ENCODE measurements at regions not wholly inside any gene's neighbourhood (a gene's known extent, or its start where the extent isn't known, plus 50 kb on each side); places are given as distances from the start of the nearest gene placed in this dataset.

DNA sequence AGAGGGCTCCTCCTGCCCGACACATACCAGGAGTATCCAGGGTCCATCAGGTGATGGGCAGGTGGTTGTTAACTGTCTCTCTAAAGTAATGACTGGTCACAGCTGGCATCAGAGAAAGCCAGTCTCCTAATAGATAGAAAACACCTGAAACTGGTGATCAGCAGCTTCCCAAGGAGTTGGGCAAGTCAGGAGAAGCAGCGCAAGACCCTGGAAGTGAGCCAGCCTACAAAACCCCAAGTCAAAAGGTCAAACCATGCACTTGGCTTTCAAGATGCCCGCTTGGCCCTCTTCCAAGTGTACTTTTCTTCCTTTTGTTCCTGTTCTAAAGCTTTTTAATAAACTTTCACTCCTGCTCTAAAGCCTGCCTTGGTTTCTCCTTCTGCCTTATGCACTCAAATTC is 815.2 kb downstream of the DCDC2C start:
- H3K36me3 Mint-ChIP-seq, result no peaks in the 10 kb centered on the region
- DNase-seq (ENCODE audit: low spot score) (no peak), ATAC-seq (no peak)
- no peaks in the 10 kb centered on the region for H3K4me1 Mint-ChIP-seq (ENCODE audit: low read depth in 2 of 2)
- no peaks in the 10 kb centered on the region for H3K27me3 Mint-ChIP-seq
- H3K27ac Mint-ChIP-seq, result no peak overlapping the region
- H3K4me3 Mint-ChIP-seq, result no peak overlapping the region
- H3K9me3 Mint-ChIP-seq, result peaks cover 14% of the 10 kb centered on the region

GRCh38 chr2:4522498-4523421 is 819.4 kb downstream of the DCDC2C start:
- H3K4me3 Mint-ChIP-seq, result no peak overlapping the region
- H3K9me3 Mint-ChIP-seq, result peaks cover 7% of the 10 kb centered on the region
- H3K36me3 Mint-ChIP-seq, result no peaks in the 10 kb centered on the region
- H3K4me1 Mint-ChIP-seq (ENCODE audit: low read depth in 2 of 2), result no peaks in the 10 kb centered on the region
- no peak for ATAC-seq
- H3K27me3 Mint-ChIP-seq, result no peaks in the 10 kb centered on the region
- DNase-seq (ENCODE audit: low spot score), result no peak
- no peak overlapping the region for H3K27ac Mint-ChIP-seq

GRCh38 chr2:4527416-4527815 is 824.0 kb downstream of the DCDC2C start:
- Mint-ChIP-seq H3K9me3 (peaks cover 7% of the 10 kb centered on the region), H3K36me3 (no peaks in the 10 kb centered on the region), H3K27me3 (no peaks in the 10 kb centered on the region), H3K4me3 (no peak overlapping the region), H3K27ac (no peak overlapping the region), H3K4me1 (ENCODE audit: low read depth in 2 of 2) (no peaks in the 10 kb centered on the region)
- DNase-seq (ENCODE audit: low spot score) (no peak), ATAC-seq (no peak)

DNA sequence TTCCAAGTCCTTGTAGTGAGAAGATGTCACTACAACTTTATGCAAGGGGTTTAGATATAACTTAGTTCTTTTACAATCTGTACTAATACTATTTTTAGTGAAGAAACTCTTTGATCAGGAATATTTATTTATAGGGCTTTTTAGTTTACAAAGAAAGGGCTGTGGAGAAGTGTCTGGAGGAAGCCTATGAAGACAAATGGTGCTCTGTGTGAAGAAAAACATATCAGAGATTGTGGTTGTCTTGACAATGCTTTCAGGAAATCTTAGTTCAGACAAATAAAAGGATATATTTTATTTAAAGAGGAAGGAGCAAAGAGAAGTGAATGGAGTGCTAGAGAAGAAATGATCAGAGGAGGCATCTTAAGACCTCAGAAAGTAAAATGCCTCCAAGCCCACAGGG is 824.9 kb downstream of the DCDC2C start:
- ATAC-seq (no peak), DNase-seq (ENCODE audit: low spot score) (no peak)
- Mint-ChIP-seq H3K36me3 (no peaks in the 10 kb centered on the region), H3K4me3 (no peak overlapping the region), H3K4me1 (ENCODE audit: low read depth in 2 of 2) (no peaks in the 10 kb centered on the region), H3K9me3 (peaks cover 7% of the 10 kb centered on the region), H3K27me3 (no peaks in the 10 kb centered on the region), H3K27ac (no peak overlapping the region)

DNA sequence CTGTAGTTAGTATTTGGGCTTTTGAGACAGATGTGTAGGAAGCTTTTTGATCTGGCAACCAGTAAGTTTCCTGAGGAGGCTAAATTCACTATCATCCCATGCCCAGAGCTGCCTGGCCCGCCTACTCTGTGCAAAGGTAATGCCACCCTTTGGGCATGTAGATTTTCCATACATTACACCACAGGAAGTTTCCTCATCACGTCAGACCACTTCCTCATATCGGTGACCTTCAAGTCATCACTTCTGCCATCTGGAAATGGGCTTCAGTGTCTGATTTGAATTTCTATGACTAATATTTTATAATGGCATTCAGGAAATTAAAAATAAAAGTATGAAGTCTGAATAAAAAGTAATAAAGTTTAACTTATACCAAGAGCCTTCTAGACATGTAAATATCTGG is 825.4 kb downstream of the DCDC2C start:
- Mint-ChIP-seq H3K27ac (no peak overlapping the region), H3K27me3 (no peaks in the 10 kb centered on the region), H3K4me3 (no peak overlapping the region), H3K36me3 (no peaks in the 10 kb centered on the region), H3K4me1 (ENCODE audit: low read depth in 2 of 2) (no peaks in the 10 kb centered on the region), H3K9me3 (peaks cover 10% of the 10 kb centered on the region)
- no peak for ATAC-seq
- DNase-seq (ENCODE audit: low spot score), result no peak

DNA sequence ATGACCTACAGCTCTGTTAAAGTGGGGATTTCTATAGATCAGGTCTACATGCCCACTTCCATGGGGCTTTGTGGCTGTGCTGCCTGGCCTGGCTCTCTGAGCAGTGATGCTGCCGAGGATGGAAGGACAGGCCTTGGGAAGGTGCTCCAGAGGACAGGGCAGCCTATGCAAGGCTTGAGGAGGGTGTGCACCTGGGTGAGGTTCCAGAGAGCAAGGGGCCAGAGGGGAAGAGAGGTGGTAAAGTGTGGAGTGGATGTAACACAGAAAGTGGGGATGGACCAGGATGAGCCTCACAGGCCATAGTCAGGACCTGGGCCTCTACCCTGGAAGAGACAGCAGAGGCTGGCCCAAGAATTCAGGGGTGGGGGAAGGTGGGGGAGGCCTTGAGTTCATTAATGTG is 826.4 kb downstream of the DCDC2C start:
- peaks cover 14% of the 10 kb centered on the region for H3K9me3 Mint-ChIP-seq
- no peaks in the 10 kb centered on the region for H3K36me3 Mint-ChIP-seq
- ATAC-seq (no peak), DNase-seq (ENCODE audit: low spot score) (no peak)
- H3K27ac Mint-ChIP-seq, result no peak overlapping the region
- no peak overlapping the region for H3K4me3 Mint-ChIP-seq
- H3K27me3 Mint-ChIP-seq, result no peaks in the 10 kb centered on the region
- H3K4me1 Mint-ChIP-seq (ENCODE audit: low read depth in 2 of 2), result no peaks in the 10 kb centered on the region

- peaks cover 14% of the 10 kb centered on the region for H3K9me3 Mint-ChIP-seq
- H3K4me3 Mint-ChIP-seq, result no peak overlapping the region
- DNase-seq (ENCODE audit: low spot score) (no peak), ATAC-seq (no peak)
- H3K36me3 Mint-ChIP-seq, result no peaks in the 10 kb centered on the region
- no peaks in the 10 kb centered on the region for H3K4me1 Mint-ChIP-seq (ENCODE audit: low read depth in 2 of 2)
- no peaks in the 10 kb centered on the region for H3K27me3 Mint-ChIP-seq
- H3K27ac Mint-ChIP-seq, result no peak overlapping the region
These were observed 826.9 kb downstream of the DCDC2C start for GRCh38 chr2:4530231-4530630.

GRCh38 chr2:4533806-4534205 is 830.4 kb downstream of the DCDC2C start:
- Mint-ChIP-seq H3K9me3 (peaks cover 18% of the 10 kb centered on the region), H3K27ac (no peak overlapping the region), H3K4me3 (no peak overlapping the region), H3K4me1 (ENCODE audit: low read depth in 2 of 2) (no peaks in the 10 kb centered on the region), H3K27me3 (no peaks in the 10 kb centered on the region), H3K36me3 (no peaks in the 10 kb centered on the region)
- ATAC-seq, result no peak
- DNase-seq (ENCODE audit: low spot score), result no peak

- no peak overlapping the region for H3K27ac Mint-ChIP-seq
- H3K9me3 Mint-ChIP-seq, result peaks cover 16% of the 10 kb centered on the region
- no peaks in the 10 kb centered on the region for H3K36me3 Mint-ChIP-seq
- no peak for ATAC-seq
- no peak overlapping the region for H3K4me3 Mint-ChIP-seq
- no peaks in the 10 kb centered on the region for H3K27me3 Mint-ChIP-seq
- no peaks in the 10 kb centered on the region for H3K4me1 Mint-ChIP-seq (ENCODE audit: low read depth in 2 of 2)
- no peak for DNase-seq (ENCODE audit: low spot score)
These were observed 835.7 kb downstream of the DCDC2C start for GRCh38 chr2:4539121-4539520.

- peaks cover 14% of the 10 kb centered on the region for H3K9me3 Mint-ChIP-seq
- H3K4me1 Mint-ChIP-seq (ENCODE audit: low read depth in 2 of 2), result no peaks in the 10 kb centered on the region
- ATAC-seq, result no peak
- no peak overlapping the region for H3K27ac Mint-ChIP-seq
- H3K4me3 Mint-ChIP-seq, result no peak overlapping the region
- no peaks in the 10 kb centered on the region for H3K27me3 Mint-ChIP-seq
- DNase-seq (ENCODE audit: low spot score), result no peak
- H3K36me3 Mint-ChIP-seq, result no peaks in the 10 kb centered on the region
These were observed 846.4 kb downstream of the DCDC2C start for GRCh38 chr2:4549666-4550210.

- H3K4me1 Mint-ChIP-seq (ENCODE audit: low read depth in 2 of 2), result no peaks in the 10 kb centered on the region
- H3K27me3 Mint-ChIP-seq, result no peaks in the 10 kb centered on the region
- no peaks in the 10 kb centered on the region for H3K36me3 Mint-ChIP-seq
- H3K4me3 Mint-ChIP-seq, result no peak overlapping the region
- DNase-seq (ENCODE audit: low spot score) (no peak), ATAC-seq (no peak)
- H3K9me3 Mint-ChIP-seq, result peaks cover 8% of the 10 kb centered on the region
- no peak overlapping the region for H3K27ac Mint-ChIP-seq
These were observed 848.5 kb downstream of the DCDC2C start for GRCh38 chr2:4551691-4552474.

DNA sequence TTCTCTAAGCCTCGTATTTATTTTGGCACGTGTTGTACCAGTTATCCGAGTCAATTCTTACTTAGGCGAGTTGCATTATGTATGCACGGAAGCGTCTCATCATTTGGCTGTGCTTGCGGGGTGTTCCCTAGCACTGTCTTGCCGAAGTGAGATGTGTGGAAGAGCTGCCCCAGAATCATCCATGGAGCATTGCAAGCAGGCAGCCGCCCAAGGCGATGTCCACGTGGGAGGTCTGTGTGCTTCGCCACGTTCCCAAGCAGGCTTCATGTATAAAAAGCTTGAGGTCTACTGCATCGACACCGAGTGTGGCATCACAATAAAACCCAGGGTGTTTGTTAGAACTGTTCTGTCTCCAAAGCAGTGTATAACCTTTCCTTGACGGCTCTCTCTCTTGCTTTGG is 849.9 kb downstream of the DCDC2C start:
- ATAC-seq (no peak), DNase-seq (ENCODE audit: low spot score) (no peak)
- Mint-ChIP-seq H3K27me3 (no peaks in the 10 kb centered on the region), H3K4me1 (ENCODE audit: low read depth in 2 of 2) (no peaks in the 10 kb centered on the region), H3K36me3 (no peaks in the 10 kb centered on the region), H3K9me3 (peaks cover 8% of the 10 kb centered on the region), H3K4me3 (no peak overlapping the region), H3K27ac (no peak overlapping the region)

DNA sequence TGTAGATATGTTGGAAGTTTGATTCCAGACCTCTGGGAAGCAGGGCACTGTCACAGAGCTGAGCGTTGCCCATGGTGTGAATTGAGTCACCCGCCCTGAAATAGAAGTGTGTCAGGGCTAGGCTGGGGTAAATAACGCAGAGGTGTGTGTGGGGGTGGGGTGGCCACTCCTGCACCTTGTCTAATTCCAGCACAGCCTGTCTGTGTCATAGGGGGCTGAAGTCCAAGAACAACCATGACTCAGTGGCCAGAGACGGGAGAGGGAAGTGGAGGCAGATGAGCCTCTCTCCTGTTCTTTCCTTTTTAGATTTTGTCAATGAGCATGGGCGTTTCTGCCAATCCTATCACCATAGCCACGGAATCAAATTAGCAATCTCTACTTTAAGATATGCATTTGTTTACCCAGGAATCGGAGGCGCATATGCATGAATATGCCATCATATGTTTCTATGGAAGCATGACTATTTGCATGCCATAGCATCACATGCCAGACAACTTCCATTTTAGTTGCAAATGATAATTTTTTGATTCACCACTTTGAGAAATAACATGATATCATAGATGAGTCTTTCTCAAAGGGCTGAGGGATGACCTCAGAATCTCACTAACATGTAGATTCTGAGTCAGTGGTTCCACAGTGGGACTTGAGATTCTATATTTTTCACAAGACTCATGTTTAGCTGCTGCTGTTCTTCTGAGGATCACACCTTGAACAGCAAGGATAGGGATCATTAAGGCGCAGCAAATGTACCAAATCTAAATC is 852.9 kb downstream of the DCDC2C start:
- peaks cover 4% of the 10 kb centered on the region for H3K9me3 Mint-ChIP-seq
- DNase-seq (ENCODE audit: low spot score), result no peak
- H3K4me3 Mint-ChIP-seq, result no peak overlapping the region
- no peaks in the 10 kb centered on the region for H3K4me1 Mint-ChIP-seq (ENCODE audit: low read depth in 2 of 2)
- H3K36me3 Mint-ChIP-seq, result no peaks in the 10 kb centered on the region
- no peak for ATAC-seq
- no peak overlapping the region for H3K27ac Mint-ChIP-seq
- H3K27me3 Mint-ChIP-seq, result no peaks in the 10 kb centered on the region
